PC-9 (cell line): ENCODE measurements at regions not wholly inside any gene's neighbourhood (a gene's known extent, or its start where the extent isn't known, plus 50 kb on each side); places are given as distances from the start of the nearest gene placed in this dataset.

Experiments used
- BruUV-seq: library from RNA; stranded (reverse); fragments of 400-500 nt; replicated peaks from 2 replicates; lab custom pipeline; 2021; lab: Mats Ljungman, UMichigan
- CTCF ChIA-PET: fragments of 300-600 bp; sonication (Branson Sonifier 250); formaldehyde crosslinking; loops from one replicate; lab custom pipeline; 2022; ENCODE audit warnings: antibody characterized with exemption; lab: Charles Lee
- POLR2A ChIA-PET: fragments of 300-600 bp; sonication (Branson Sonifier 250); formaldehyde crosslinking; loops from one replicate; lab custom pipeline; 2022; ENCODE audit warnings: antibody characterized with exemption; ENCODE audit not compliant: unreplicated experiment; lab: Charles Lee
- DNase-seq, 2 experiments: peaks; one replicate each; pipeline versions ENCODE4 v3.0.0 to v3.0.0-alpha.2; 2015 to 2022; ENCODE audit warnings: mixed read lengths in 1 of 2
- H2AFZ ChIP-seq: fragments of 200-600 bp; sonication (generic); 2 replicates; pipeline ENCODE4 v1.8.1; 2017; ENCODE audit warnings: antibody characterized with exemption
- H3F3A ChIP-seq: fragments of 200-600 bp; sonication (generic); 2 replicates; pipeline ENCODE4 v1.8.1; 2017; ENCODE audit warnings: antibody characterized with exemption, mild to moderate bottlenecking, low read depth; ENCODE audit not compliant: insufficient read depth
- H3K27ac ChIP-seq: fragments of 200-600 bp; sonication (generic); 2 replicates; pipeline ENCODE4 v1.6.1; 2016; ENCODE audit warnings: mixed run types
- H3K27me3 ChIP-seq: fragments of 200-600 bp; sonication (generic); 2 replicates; pipeline ENCODE4 v1.6.1; 2016; ENCODE audit warnings: low read depth, mixed run types; ENCODE audit not compliant: insufficient read depth
- H3K36me3 ChIP-seq: fragments of 200-600 bp; sonication (generic); 2 replicates; pipeline ENCODE4 v1.6.1; 2016; ENCODE audit warnings: low read depth, mixed run types
- H3K4me1 ChIP-seq: fragments of 200-600 bp; sonication (generic); replicated peaks from 2 replicates; pipeline ENCODE4 v1.6.1; 2016; ENCODE audit warnings: mixed run types; ENCODE audit not compliant: insufficient read depth
- H3K4me2 ChIP-seq: fragments of 200-600 bp; sonication (generic); 2 replicates; pipeline ENCODE4 v1.6.1; 2017; ENCODE audit warnings: mixed run types
- H3K4me3 ChIP-seq: fragments of 200-600 bp; sonication (generic); 2 replicates; pipeline ENCODE4 v1.6.1; 2016; ENCODE audit warnings: mixed run types
- H3K79me2 ChIP-seq: fragments of 200-600 bp; sonication (generic); 2 replicates; pipeline ENCODE4 v1.6.1; 2017; ENCODE audit warnings: low read depth, mixed run types
- H3K9me2 ChIP-seq: fragments of 200-600 bp; sonication (generic); 2 replicates; pipeline ENCODE4 v1.8.1; 2017; ENCODE audit warnings: mild to moderate bottlenecking; ENCODE audit not compliant: insufficient read depth
- H3K9me3 ChIP-seq: fragments of 200-600 bp; sonication (generic); 2 replicates; pipeline ENCODE4 v1.8.1; 2016; ENCODE audit warnings: low read depth; ENCODE audit not compliant: insufficient read depth
- H4K20me1 ChIP-seq: fragments of 200-600 bp; sonication (generic); 2 replicates; pipeline ENCODE4 v1.8.1; 2017; ENCODE audit not compliant: insufficient read depth
- EZH2 ChIP-seq: fragments of 200-600 bp; sonication (generic); IDR thresholded peaks from 2 replicates; pipeline ENCODE4 v1.8.0; 2017; ENCODE audit warnings: antibody characterized with exemption, low read depth
- intact Hi-C: fragments of 100-400 bp; cut with micrococcal nuclease; formaldehyde crosslinking; loops from one replicate; pipeline ENCODE4 v1.10.0; 2022; ENCODE audit not compliant: unreplicated experiment
- TF ChIP-seq, protein P1 (sequence below): fragments of 200-600 bp; sonication (generic); conservative IDR thresholded peaks from 2 replicates; pipeline ENCODE4 v1.6.1; 2017; ENCODE audit warnings: mixed run types, antibody characterized with exemption, mild to moderate bottlenecking, moderate library complexity

DNA sequence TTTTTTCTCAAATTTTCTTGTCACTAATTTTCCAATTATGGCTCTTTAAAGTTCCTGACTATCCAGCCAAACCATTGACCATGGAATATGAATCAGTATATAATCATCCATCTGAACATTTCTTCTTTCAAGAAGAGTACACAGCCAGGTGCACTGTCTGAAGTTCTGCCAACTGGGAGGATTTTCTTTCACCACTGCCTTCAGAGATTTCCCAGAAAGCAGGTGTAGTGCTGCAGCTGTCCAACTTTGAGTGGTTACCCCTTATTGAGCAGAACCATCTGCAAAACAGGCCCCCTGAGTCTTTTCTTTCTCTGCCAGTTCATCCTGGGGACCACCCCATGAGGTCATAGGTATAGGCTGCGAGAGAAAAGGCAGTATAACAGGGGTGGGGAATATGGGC lies 1213.2 kb downstream of the RAPGEF2 start:
- ChIA-PET POLR2A (no interaction called here), CTCF (no interaction called here)
- H4K20me1 ChIP-seq, result no peaks in the 10 kb centered on the region
- no peak for TF ChIP-seq EZH2
- TF ChIP-seq, protein P1, sequence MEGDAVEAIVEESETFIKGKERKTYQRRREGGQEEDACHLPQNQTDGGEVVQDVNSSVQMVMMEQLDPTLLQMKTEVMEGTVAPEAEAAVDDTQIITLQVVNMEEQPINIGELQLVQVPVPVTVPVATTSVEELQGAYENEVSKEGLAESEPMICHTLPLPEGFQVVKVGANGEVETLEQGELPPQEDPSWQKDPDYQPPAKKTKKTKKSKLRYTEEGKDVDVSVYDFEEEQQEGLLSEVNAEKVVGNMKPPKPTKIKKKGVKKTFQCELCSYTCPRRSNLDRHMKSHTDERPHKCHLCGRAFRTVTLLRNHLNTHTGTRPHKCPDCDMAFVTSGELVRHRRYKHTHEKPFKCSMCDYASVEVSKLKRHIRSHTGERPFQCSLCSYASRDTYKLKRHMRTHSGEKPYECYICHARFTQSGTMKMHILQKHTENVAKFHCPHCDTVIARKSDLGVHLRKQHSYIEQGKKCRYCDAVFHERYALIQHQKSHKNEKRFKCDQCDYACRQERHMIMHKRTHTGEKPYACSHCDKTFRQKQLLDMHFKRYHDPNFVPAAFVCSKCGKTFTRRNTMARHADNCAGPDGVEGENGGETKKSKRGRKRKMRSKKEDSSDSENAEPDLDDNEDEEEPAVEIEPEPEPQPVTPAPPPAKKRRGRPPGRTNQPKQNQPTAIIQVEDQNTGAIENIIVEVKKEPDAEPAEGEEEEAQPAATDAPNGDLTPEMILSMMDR, result no peak
- no peaks in the 10 kb centered on the region for H3K9me2 ChIP-seq
- DNase-seq, result no peak
- no peaks in the 10 kb centered on the region for H3K27me3 ChIP-seq
- H3K9me3 ChIP-seq, result no peaks in the 10 kb centered on the region
- no peak overlapping the region for H3K27ac ChIP-seq
- no peak overlapping the region for H2AFZ ChIP-seq
- no peaks in the 10 kb centered on the region for H3K36me3 ChIP-seq
- H3F3A ChIP-seq, result peaks cover 20% of the 10 kb centered on the region; the same call in 1 of the 2 replicates
- no peaks in the 10 kb centered on the region for H3K79me2 ChIP-seq
- BruUV-seq, result no TSS peak
- peaks cover 24% of the 10 kb centered on the region for H3K4me1 ChIP-seq
- H3K4me3 ChIP-seq, result no peak overlapping the region
- intact Hi-C loops, result loop anchor here (5.0 kb wide), 1 partner anchor 189 kb away; no protein-coding TSS in a partner anchor
- no peak overlapping the region for H3K4me2 ChIP-seq

DNA sequence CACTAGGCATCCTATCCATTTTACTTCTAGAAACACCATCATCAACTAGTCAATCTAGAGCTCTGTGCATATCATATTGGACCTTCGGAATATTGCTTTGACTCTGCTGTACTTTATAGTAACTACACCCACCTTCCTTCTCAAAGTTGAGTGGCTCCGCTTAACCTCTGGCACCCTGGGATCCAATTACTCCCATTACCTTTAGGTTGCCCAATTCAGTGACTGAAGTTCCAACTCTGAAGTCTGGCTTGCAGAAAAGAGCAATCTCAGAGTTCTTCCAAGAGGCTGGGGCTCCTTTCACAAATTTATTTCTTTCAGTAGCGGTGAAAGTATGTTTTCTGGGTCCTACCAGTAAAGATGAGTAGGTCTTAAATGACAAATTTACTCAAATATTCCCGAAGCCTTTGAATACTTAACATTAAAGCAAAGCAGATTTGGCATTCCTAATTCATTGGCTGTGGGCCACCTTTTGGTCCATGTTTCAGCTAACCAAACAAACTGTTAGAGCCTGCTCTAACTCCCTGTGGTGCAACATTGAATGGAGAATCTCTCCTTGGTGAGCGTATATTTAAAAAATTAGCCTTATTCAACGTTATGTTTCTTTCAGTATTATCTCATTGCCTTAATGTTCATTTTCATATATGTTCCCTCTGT lies 1215.8 kb downstream of the RAPGEF2 start:
- H3K79me2 ChIP-seq, result no peaks in the 10 kb centered on the region
- H2AFZ ChIP-seq, result peak overlapping the region; percentile 40; the same call in 1 of the 2 replicates
- H3K36me3 ChIP-seq, result no peaks in the 10 kb centered on the region
- ChIA-PET CTCF (no interaction called here), POLR2A (no interaction called here)
- no TSS peak for BruUV-seq
- peaks cover 20% of the 10 kb centered on the region; the same call in 1 of the 2 replicates for H3F3A ChIP-seq
- H3K27ac ChIP-seq, result peak overlapping the region; percentile 77
- intact Hi-C loops, result loop anchor here (5.0 kb wide), 1 partner anchor 191 kb away; no protein-coding TSS in a partner anchor
- H3K9me3 ChIP-seq, result no peaks in the 10 kb centered on the region
- H3K27me3 ChIP-seq, result no peaks in the 10 kb centered on the region
- TF ChIP-seq, protein P1, result no peak
- TF ChIP-seq EZH2, result no peak
- no peak overlapping the region for H3K4me3 ChIP-seq
- H3K9me2 ChIP-seq, result no peaks in the 10 kb centered on the region
- H4K20me1 ChIP-seq, result no peaks in the 10 kb centered on the region
- peaks cover 24% of the 10 kb centered on the region for H3K4me1 ChIP-seq
- DNase-seq, result peak in 1 of 2 experiments; percentile 25
- H3K4me2 ChIP-seq, result peak overlapping the region; percentile 70

DNA sequence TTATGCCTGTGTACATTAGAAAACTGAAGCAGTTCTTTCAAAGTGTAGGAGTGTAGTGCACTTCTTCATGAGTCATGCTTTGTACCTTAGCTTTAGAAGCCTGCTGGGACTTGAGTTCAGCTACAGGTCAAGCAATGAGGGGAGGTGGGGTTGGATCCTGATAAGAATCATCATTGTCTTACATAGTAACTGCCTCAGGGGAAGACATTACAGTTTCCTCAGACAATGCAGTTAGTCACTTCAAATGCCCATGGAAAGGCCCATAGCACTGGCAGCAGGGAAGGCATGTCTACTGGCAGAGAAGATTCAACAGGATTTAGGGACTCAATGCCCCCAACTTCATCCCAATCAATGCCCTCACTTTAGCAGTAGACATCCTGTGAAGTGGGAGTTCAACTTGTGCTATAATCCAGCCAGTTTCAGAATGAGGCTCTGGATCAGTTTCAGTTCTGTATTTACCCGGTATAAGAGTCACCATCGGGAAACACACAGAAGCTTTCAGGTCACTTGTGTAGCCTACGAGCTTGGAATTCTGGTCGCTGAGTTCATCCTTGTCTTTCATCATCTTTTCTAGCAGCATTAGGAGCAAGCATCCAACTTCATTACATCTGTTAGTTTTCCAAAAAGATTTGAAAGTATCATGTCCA lies 1216.5 kb downstream of the RAPGEF2 start:
- Histone ChIP-seq H2AFZ (peak overlapping the region; percentile 70), H3K9me2 (no peaks in the 10 kb centered on the region)

More for the DNA sequence above, 1216.5 kb downstream of the RAPGEF2 start:
- H4K20me1 ChIP-seq, result no peaks in the 10 kb centered on the region
- CTCF ChIA-PET, result no interaction called here
- H3K79me2 ChIP-seq, result no peaks in the 10 kb centered on the region
- peak overlapping the region; percentile 77 for H3K27ac ChIP-seq
- H3K36me3 ChIP-seq, result no peaks in the 10 kb centered on the region
- TF ChIP-seq, protein P1, result no peak
- TF ChIP-seq EZH2, result no peak
- H3K9me3 ChIP-seq, result no peaks in the 10 kb centered on the region
- peak overlapping the region; percentile 70 for H3K4me2 ChIP-seq
- H3F3A ChIP-seq, result peaks cover 20% of the 10 kb centered on the region; the same call in 1 of the 2 replicates
- H3K27me3 ChIP-seq, result no peaks in the 10 kb centered on the region
- POLR2A ChIA-PET, result interaction anchor here (0.7 kb wide), 1 partner anchor 52 kb away, joined by 3 read pairs; no protein-coding TSS in a partner anchor
- intact Hi-C loops, result loop anchor here (5.0 kb wide), 1 partner anchor 192 kb away; no protein-coding TSS in a partner anchor
- H3K4me3 ChIP-seq, result peak overlapping the region; percentile 9; the same call in 1 of the 2 replicates
- peaks cover 24% of the 10 kb centered on the region for H3K4me1 ChIP-seq
- TSS peak; percentile 52 for BruUV-seq
- peak; percentile 65 to 91 for DNase-seq
